Stimulated activated CD8-positive, alpha-beta memory T cell treated with anti-CD3 and anti-CD28 coated beads, Interleukin-7, amount 100 ng/mL, for 1 hour (primary cell): ENCODE measurements at regions not wholly inside any gene's neighbourhood (a gene's known extent, or its start where the extent isn't known, plus 50 kb on each side); places are given as distances from the start of the nearest gene placed in this dataset.
"Not testable (repeated sequence)": the region's sequence is repeated elsewhere in the genome, so short reads cannot be mapped to it uniquely, and the experiment has no call there.

Source experiments
- DNase-seq, 2 donors: peaks; one replicate each; pipeline ENCODE4 v3.0.0-alpha.2; 2020; ENCODE audit warnings: low read depth in 2 of 2

GRCh38 chr7:10773430-10773829 lies 200.2 kb upstream of the PHF14 start:
- DNase-seq: no peak

- DNase-seq: no peak
Observed at GRCh38 chr7:10779465-10780399, 193.9 kb upstream of the PHF14 start.

- DNase-seq: no peak
Observed at GRCh38 chr7:10780400-10780747, 193.3 kb upstream of the PHF14 start.

GRCh38 chr7:10786976-10787375 lies 186.7 kb upstream of the PHF14 start:
- not testable (repeated sequence) for DNase-seq

GRCh38 chr7:10789170-10789569 lies 184.5 kb upstream of the PHF14 start:
- DNase-seq: no peak

- DNase-seq: no peak
Observed at GRCh38 chr7:10790910-10791309, 182.8 kb upstream of the PHF14 start.

GRCh38 chr7:10793995-10794775 lies 179.5 kb upstream of the PHF14 start:
- no peak for DNase-seq

- no peak for DNase-seq
Observed at GRCh38 chr7:10797157-10797556, 176.5 kb upstream of the PHF14 start.

GRCh38 chr7:10798044-10798443 lies 175.6 kb upstream of the PHF14 start:
- no peak for DNase-seq

GRCh38 chr7:10799475-10799874 lies 174.2 kb upstream of the PHF14 start:
- no peak for DNase-seq

- no peak for DNase-seq
Observed at GRCh38 chr7:10802011-10802410, 171.7 kb upstream of the PHF14 start.

GRCh38 chr7:10802526-10802925 lies 171.1 kb upstream of the PHF14 start:
- no peak for DNase-seq

GRCh38 chr7:10803720-10804119 lies 170.0 kb upstream of the PHF14 start:
- DNase-seq: no peak

GRCh38 chr7:10804770-10805169 lies 168.9 kb upstream of the PHF14 start:
- DNase-seq: no peak

GRCh38 chr7:10815546-10815945 lies 158.1 kb upstream of the PHF14 start:
- DNase-seq: no peak

- no peak for DNase-seq
Observed at GRCh38 chr7:10821156-10821555, 152.5 kb upstream of the PHF14 start.

- DNase-seq: no peak
Observed at GRCh38 chr7:10824154-10824553, 149.5 kb upstream of the PHF14 start.

- DNase-seq: no peak
Observed at GRCh38 chr7:10838228-10838627, 135.4 kb upstream of the PHF14 start.

- no peak for DNase-seq
Observed at GRCh38 chr7:10845225-10845624, 128.4 kb upstream of the PHF14 start.

- DNase-seq: no peak
Observed at GRCh38 chr7:10855583-10855982, 118.1 kb upstream of the PHF14 start.

- no peak for DNase-seq
Observed at GRCh38 chr7:10860516-10860915, 113.2 kb upstream of the PHF14 start.

GRCh38 chr7:10863476-10863875 lies 110.2 kb upstream of the PHF14 start:
- DNase-seq: no peak

- DNase-seq: no peak
Observed at GRCh38 chr7:10874666-10875065, 99.0 kb upstream of the PHF14 start.
